Liver (tissue), 8 donors: ENCODE measurements at regions not wholly inside any gene's neighbourhood (a gene's known extent, or its start where the extent isn't known, plus 50 kb on each side); places are given as distances from the start of the nearest gene placed in this dataset.

ENCODE experiments used
- DNase-seq: peaks from one replicate; pipeline ENCODE4 v3.0.0-alpha.2; 2017; ENCODE audit warnings: low spot score
- H3K27ac ChIP-seq, 2 donors: one replicate each; pipeline ENCODE4 v1.7.0; 2013; ENCODE audit warnings: inconsistent platforms in 2 of 2, low read length in 2 of 2, control low read depth in 1 of 2, low read depth in 1 of 2, mild to moderate bottlenecking in 1 of 2
- H3K27me3 ChIP-seq, 4 donors: one replicate each; pipeline versions ENCODE4 v1.6.1 to v1.7.0; 2013; ENCODE audit warnings: low read length in 3 of 4, inconsistent platforms in 1 of 4, mild to moderate bottlenecking in 1 of 4, moderate library complexity in 1 of 4; ENCODE audit not compliant: control insufficient read depth in 4 of 4, insufficient read depth in 4 of 4
- H3K36me3 ChIP-seq, 4 donors: one replicate each; pipeline versions ENCODE4 v1.6.1 to v1.7.0; 2013; ENCODE audit warnings: low read length in 3 of 4, mild to moderate bottlenecking in 3 of 4, low read depth in 1 of 4, moderate library complexity in 1 of 4; ENCODE audit not compliant: control insufficient read depth in 4 of 4, insufficient read depth in 3 of 4
- H3K4me1 ChIP-seq, 4 donors: one replicate each; pipeline versions ENCODE4 v1.6.1 to v1.7.0; 2013; ENCODE audit warnings: low read length in 3 of 4, mild to moderate bottlenecking in 3 of 4, moderate library complexity in 1 of 4; ENCODE audit not compliant: control insufficient read depth in 4 of 4, insufficient read depth in 4 of 4
- H3K4me3 ChIP-seq, 3 donors: one replicate each; pipeline versions ENCODE4 v1.6.1 to v1.7.0; 2013; ENCODE audit warnings: low read length in 3 of 3, control low read depth in 1 of 3, low read depth in 1 of 3, mild to moderate bottlenecking in 1 of 3
- H3K9ac ChIP-seq, 2 donors: one replicate each; pipeline ENCODE4 v1.7.0; 2013; ENCODE audit warnings: low read length in 2 of 2, mild to moderate bottlenecking in 2 of 2, moderate library complexity in 2 of 2, control low read depth in 1 of 2, low read depth in 1 of 2
- H3K9me3 ChIP-seq, 4 donors: one replicate each; pipeline versions ENCODE4 v1.6.1 to v1.7.0; 2013; ENCODE audit warnings: low read length in 3 of 4; ENCODE audit not compliant: control insufficient read depth in 4 of 4
- CTCF ChIP-seq: fragments of 150-350 bp; IDR thresholded peaks from 2 replicates; pipeline ENCODE4 v1.5.1; 2017; ENCODE audit warnings: improper control_type of control experiment, low read depth, low read length; ENCODE audit not compliant: missing input control
- EGR1 ChIP-seq, 2 donors: IDR thresholded peaks; 2 replicates each; pipeline ENCODE4 v1.6.1; 2016 to 2018; ENCODE audit warnings: antibody characterized with exemption in 2 of 2, low read depth in 2 of 2
- FOXA1 ChIP-seq: IDR thresholded peaks from 2 replicates; pipeline ENCODE4 v1.6.1; 2016; ENCODE audit warnings: antibody characterized with exemption
- FOXA2 ChIP-seq: IDR thresholded peaks from 2 replicates; pipeline ENCODE4 v1.6.1; 2016; ENCODE audit warnings: antibody characterized with exemption
- GABPA ChIP-seq, 2 donors: IDR thresholded peaks in 1 of 2; conservative IDR thresholded peaks in 1 of 2; 2 replicates each; pipeline ENCODE4 v1.6.1; 2016; ENCODE audit warnings: antibody characterized with exemption in 2 of 2, mild to moderate bottlenecking in 1 of 2, moderate library complexity in 1 of 2
- HNF4A ChIP-seq, 2 donors: conservative IDR thresholded peaks; 2 replicates each; pipeline ENCODE4 v1.6.1; 2016; ENCODE audit warnings: antibody characterized with exemption in 2 of 2, mild to moderate bottlenecking in 2 of 2
- HNF4G ChIP-seq: IDR thresholded peaks from 2 replicates; pipeline ENCODE4 v1.6.1; 2016; ENCODE audit warnings: antibody characterized with exemption
- JUND ChIP-seq, 2 donors: IDR thresholded peaks; 2 replicates each; pipeline ENCODE4 v1.6.1; 2016; ENCODE audit warnings: antibody characterized with exemption in 2 of 2
- REST ChIP-seq: IDR thresholded peaks from 2 replicates; pipeline ENCODE4 v1.6.1; 2016; ENCODE audit warnings: antibody characterized with exemption, mild to moderate bottlenecking
- RXRA ChIP-seq, 2 donors: IDR thresholded peaks; 2 replicates each; pipeline ENCODE4 v1.6.1; 2017 to 2018; ENCODE audit warnings: antibody characterized with exemption in 2 of 2, mild to moderate bottlenecking in 1 of 2
- SP1 ChIP-seq: IDR thresholded peaks from 2 replicates; pipeline ENCODE4 v1.6.1; 2018; ENCODE audit warnings: antibody characterized with exemption, mild to moderate bottlenecking
- YY1 ChIP-seq: IDR thresholded peaks from 2 replicates; pipeline ENCODE4 v1.6.1; 2016; ENCODE audit warnings: antibody characterized with exemption, mild to moderate bottlenecking
- WGBS: extraction: QIAGEN DNeasy Blood & Tissue Kit; methylation state at CpG from one replicate; pipeline ENCODE4 v1.1.7; 2013; 5-methylcytosine and 5-hydroxymethylcytosine counted together
- TF ChIP-seq, protein P1 (sequence below): IDR thresholded peaks from 2 replicates; pipeline ENCODE4 v1.6.1; 2016; ENCODE audit warnings: antibody characterized with exemption
- TF ChIP-seq, protein P2 (sequence below): IDR thresholded peaks from 2 replicates; pipeline ENCODE4 v1.6.1; 2016; ENCODE audit warnings: antibody characterized with exemption
- TF ChIP-seq, protein P3 (sequence below): IDR thresholded peaks from 2 replicates; pipeline ENCODE4 v1.6.1; 2016; ENCODE audit warnings: antibody characterized with exemption
- donor health status: healthy.
- donor health status: healthy.
- donor health status: healthy.
- donor health status: healthy.
- donor health status: healthy.

- H3K27ac ChIP-seq: no peak overlapping the region
- TF ChIP-seq CTCF: no peak
- TF ChIP-seq, protein P1, sequence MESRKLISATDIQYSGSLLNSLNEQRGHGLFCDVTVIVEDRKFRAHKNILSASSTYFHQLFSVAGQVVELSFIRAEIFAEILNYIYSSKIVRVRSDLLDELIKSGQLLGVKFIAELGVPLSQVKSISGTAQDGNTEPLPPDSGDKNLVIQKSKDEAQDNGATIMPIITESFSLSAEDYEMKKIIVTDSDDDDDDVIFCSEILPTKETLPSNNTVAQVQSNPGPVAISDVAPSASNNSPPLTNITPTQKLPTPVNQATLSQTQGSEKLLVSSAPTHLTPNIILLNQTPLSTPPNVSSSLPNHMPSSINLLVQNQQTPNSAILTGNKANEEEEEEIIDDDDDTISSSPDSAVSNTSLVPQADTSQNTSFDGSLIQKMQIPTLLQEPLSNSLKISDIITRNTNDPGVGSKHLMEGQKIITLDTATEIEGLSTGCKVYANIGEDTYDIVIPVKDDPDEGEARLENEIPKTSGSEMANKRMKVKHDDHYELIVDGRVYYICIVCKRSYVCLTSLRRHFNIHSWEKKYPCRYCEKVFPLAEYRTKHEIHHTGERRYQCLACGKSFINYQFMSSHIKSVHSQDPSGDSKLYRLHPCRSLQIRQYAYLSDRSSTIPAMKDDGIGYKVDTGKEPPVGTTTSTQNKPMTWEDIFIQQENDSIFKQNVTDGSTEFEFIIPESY: no peak
- TF ChIP-seq GABPA (IDR thresholded peaks at IDR 0.05 in 1 of 2, conservative IDR thresholded peaks at IDR 0.05 in 1 of 2): no peak
- no peak for TF ChIP-seq HNF4G
- no peak for TF ChIP-seq RXRA (IDR thresholded peaks at IDR 0.05)
- no peak for TF ChIP-seq FOXA1
- no peak for TF ChIP-seq HNF4A (conservative IDR thresholded peaks at IDR 0.05)
- no peak for TF ChIP-seq SP1
- TF ChIP-seq REST: no peak
- TF ChIP-seq, protein P2, sequence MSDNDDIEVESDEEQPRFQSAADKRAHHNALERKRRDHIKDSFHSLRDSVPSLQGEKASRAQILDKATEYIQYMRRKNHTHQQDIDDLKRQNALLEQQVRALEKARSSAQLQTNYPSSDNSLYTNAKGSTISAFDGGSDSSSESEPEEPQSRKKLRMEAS: no peak
- TF ChIP-seq, protein P3, sequence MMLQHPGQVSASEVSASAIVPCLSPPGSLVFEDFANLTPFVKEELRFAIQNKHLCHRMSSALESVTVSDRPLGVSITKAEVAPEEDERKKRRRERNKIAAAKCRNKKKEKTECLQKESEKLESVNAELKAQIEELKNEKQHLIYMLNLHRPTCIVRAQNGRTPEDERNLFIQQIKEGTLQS: no peak
- TF ChIP-seq FOXA2: no peak
- no peak for TF ChIP-seq JUND (IDR thresholded peaks at IDR 0.05)
- TF ChIP-seq EGR1 (IDR thresholded peaks at IDR 0.05; ENCODE audit: low read depth in 2 of 2): no peak
- TF ChIP-seq YY1: no peak
- H3K27me3 ChIP-seq: no peaks in the 10 kb centered on the region
- H3K9me3 ChIP-seq: no peaks in the 10 kb centered on the region
- H3K4me1 ChIP-seq: no peaks in the 10 kb centered on the region
- DNase-seq: no peak
- H3K9ac ChIP-seq: no peak overlapping the region
- H3K36me3 ChIP-seq: no peaks in the 10 kb centered on the region
- 87% methylated on average over 10 of the region's 10 CpGs for WGBS
- H3K4me3 ChIP-seq: no peak overlapping the region
These were observed 232.2 kb downstream of the ERMARD start for GRCh38 chr6:169983651-169984050.
